ENCODE measurements at regions not wholly inside any gene's neighbourhood (a gene's known extent, or its start where the extent isn't known, plus 50 kb on each side); places are given as distances from the start of the nearest gene placed in this dataset.
"Not testable (repeated sequence)": the region's sequence is repeated elsewhere in the genome, so short reads cannot be mapped to it uniquely, and the experiment has no call there.

GRCh38 chr1:219560856-219561255 is 52.0 kb downstream of the ZC3H11B start:
- DNase-seq (ENCODE audit: low read depth), result no peak

- DNase-seq (ENCODE audit: low read depth), result no peak
These were observed 53.0 kb downstream of the ZC3H11B start for GRCh38 chr1:219559899-219560298.

DNA sequence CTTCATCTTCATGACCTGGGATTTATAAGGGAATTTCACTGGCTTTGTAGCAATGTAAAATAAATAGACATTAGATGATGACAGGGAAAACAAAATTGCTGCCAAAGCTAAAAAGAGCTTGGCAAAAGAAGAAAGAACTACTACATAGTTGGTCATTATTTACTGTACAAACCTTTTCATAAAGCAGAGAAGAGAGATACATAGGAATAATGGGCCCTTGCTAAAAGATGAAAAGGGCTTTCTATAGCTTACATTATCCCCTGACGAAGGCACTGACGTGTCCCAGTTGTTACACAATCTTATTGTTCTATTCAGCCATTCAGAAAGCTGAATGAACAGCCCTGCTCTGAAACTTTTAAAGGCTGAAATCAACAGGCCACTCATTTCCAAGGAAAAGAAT is 57.1 kb downstream of the ZC3H11B start:
- DNase-seq (ENCODE audit: low read depth), result no peak

GRCh38 chr1:219555031-219555692 is 57.7 kb downstream of the ZC3H11B start:
- DNase-seq (ENCODE audit: low read depth), result no peak

- no peak for DNase-seq (ENCODE audit: low read depth)
These were observed 58.9 kb downstream of the ZC3H11B start for GRCh38 chr1:219553934-219554502.

- DNase-seq (ENCODE audit: low read depth), result no peak
These were observed 62.7 kb downstream of the ZC3H11B start for GRCh38 chr1:219550201-219550600.

- DNase-seq (ENCODE audit: low read depth), result no peak
These were observed 63.7 kb downstream of the ZC3H11B start for GRCh38 chr1:219549215-219549614.

DNA sequence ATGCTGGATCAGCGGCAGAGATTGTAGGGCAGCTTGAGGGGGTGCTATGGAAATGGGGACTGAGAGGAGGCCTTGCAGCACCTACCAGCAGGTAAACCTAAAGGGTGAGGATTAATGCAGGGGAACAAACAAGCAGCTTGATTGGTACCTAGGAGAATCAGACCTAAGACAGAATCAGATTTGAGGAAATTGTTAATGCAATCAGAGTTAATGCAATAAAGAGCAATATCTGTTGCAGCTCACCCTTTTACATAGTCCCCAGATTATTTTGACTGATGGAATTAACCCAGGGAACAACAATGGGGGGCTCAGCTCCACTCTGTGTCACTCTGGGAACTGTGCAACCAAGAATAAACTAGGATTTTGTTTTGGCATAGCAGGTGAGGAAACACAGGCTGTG is 64.5 kb downstream of the ZC3H11B start:
- no peak for DNase-seq (ENCODE audit: low read depth)

DNA sequence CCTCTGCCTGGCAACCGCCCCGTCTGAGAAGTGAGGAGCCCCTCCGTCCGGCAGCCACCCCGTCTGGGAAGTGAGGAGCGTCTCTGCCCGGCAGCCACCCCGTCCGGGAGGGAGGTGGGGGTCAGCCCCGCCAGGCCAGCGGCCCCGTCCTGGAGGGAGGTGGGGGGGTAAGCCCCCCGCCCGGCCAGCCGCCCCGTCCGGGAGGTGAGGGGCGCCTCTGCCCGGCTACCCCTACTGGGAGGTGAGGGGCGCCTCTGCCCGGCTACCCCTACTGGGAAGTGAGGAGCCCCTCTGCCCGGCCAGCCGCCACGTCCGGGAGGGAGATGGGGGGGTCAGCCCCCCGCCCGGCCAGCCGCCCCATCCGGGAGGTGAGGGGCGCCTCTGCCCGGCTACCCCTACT is 67.1 kb downstream of the ZC3H11B start:
- not testable (repeated sequence) for DNase-seq (ENCODE audit: low read depth)

- no peak for DNase-seq (ENCODE audit: low read depth)
These were observed 68.6 kb downstream of the ZC3H11B start for GRCh38 chr1:219544163-219544846.

- DNase-seq (ENCODE audit: low read depth), result no peak
These were observed 69.9 kb downstream of the ZC3H11B start for GRCh38 chr1:219542828-219543518.

GRCh38 chr1:219541946-219542345 is 71.0 kb downstream of the ZC3H11B start:
- no peak for DNase-seq (ENCODE audit: low read depth)

- no peak for DNase-seq (ENCODE audit: low read depth)
These were observed 73.2 kb downstream of the ZC3H11B start for GRCh38 chr1:219539645-219540254.

- DNase-seq (ENCODE audit: low read depth), result no peak
These were observed 74.0 kb downstream of the ZC3H11B start for GRCh38 chr1:219538886-219539285.

DNA sequence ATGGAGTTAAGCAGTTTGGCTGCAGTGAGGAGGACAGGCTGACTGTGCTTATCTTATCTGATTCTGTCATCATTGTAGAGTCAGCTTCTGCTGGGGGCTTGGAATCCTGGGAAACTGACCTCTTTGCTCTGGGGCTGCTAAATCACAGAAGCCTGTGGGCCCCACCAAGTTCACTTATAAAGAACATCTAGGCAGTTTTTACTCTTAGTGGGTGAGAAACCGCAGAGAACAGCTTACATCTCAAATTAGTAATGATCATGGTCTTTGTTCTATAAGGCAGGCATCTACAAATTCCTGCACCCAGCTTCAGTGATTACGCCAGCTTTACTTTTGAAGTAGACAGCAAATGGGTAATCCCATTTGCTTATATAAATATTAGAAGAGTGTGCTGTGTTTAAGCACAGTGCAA is 75.7 kb downstream of the ZC3H11B start:
- DNase-seq (ENCODE audit: low read depth), result no peak

DNA sequence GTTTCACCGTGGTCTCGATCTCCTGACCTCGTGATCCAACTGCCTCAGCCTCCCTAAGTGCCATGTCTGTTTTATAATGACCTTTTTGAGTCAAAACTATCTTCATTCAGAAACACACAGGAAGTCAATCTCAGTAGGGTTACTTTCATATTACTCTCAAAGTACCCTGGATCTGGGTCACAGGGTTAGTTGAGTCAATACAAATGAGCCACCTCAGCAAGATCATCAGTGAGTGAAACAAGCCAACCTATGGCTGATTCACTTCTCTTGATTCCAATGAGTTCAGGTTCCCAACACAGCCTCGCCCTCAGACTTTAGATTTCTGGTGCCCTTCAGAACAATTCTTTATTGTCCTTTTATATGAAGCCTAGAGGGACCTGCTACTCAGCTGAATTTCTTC is 76.9 kb downstream of the ZC3H11B start:
- DNase-seq (ENCODE audit: low read depth), result no peak

GRCh38 chr1:219534991-219535390 is 77.9 kb downstream of the ZC3H11B start:
- no peak for DNase-seq (ENCODE audit: low read depth)

DNA sequence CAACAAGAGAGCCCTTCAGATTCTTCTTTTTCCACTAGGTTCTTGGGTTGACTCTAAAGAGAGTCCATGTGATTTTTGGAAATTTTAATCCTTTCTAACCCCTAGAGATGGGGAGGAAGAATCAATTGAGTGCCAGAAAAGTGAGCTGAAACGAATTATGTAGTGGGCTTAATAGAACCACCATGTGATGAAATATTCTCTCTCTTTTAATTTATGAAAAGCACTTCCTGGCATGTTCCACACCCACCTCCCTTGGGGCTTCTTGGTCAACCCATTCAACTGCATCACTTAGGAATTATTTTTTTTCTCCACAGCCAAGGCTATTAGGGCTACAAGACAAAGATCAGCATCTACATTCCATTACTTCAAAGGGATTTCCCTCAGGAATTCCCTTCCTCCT is 79.6 kb downstream of the ZC3H11B start:
- no peak for DNase-seq (ENCODE audit: low read depth)

DNA sequence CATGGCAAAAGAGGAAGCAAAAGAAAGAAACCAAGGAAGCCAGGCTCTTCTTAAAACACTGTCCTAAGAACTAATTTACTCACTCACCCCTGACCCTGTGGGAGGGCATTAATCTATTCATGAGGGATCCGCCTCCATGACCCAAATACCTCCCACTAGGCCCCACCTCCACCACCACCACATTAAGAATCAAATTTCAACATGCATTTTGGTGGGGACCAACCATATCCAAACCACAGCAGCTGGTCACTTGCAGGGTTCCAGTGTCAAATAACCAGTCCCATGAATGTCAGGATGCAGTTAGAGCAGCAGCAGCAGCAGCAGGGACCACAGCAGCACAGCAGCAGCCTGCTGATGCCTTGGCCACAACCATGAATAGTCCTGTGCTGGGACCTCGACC is 83.8 kb downstream of the ZC3H11B start:
- no peak for DNase-seq (ENCODE audit: low read depth)

DNA sequence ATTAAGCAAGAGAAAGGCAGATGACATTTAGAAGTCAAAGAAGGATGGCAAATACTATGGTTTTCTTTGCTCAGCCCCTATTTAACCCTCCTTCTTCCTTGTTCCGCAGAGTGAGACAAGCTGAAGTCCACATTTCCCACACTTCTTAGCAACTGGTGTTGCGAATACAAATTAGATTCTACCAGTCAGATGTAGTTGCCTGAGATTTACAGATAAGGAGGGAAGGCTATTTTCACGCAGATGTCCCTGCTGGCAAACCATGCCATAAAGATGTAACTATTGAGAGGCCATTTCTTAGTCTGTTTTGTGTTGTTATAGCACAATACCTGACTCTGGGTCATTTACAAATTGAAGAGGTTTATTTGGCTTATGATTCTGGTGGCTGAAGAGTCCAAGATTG is 84.3 kb downstream of the ZC3H11B start:
- DNase-seq (ENCODE audit: low read depth), result no peak

- DNase-seq (ENCODE audit: low read depth), result no peak
These were observed 84.9 kb downstream of the ZC3H11B start for GRCh38 chr1:219527994-219528393.

GRCh38 chr1:219526074-219526473 is 86.8 kb downstream of the ZC3H11B start:
- no peak for DNase-seq (ENCODE audit: low read depth)

GRCh38 chr1:219523411-219523810 is 89.5 kb downstream of the ZC3H11B start:
- DNase-seq (ENCODE audit: low read depth), result no peak

Data from stimulated activated CD8-positive, alpha-beta memory T cell treated with anti-CD3 and anti-CD28 coated beads, Interleukin-12 subunit alpha, Interleukin-12 subunit beta, amount 100 ng/mL, for 1 hour (primary cell).